GM19372 (cell line): ENCODE measurements at regions not wholly inside any gene's neighbourhood (a gene's known extent, or its start where the extent isn't known, plus 50 kb on each side); places are given as distances from the start of the nearest gene placed in this dataset.
A peak's percentile ranks its signal among the peaks of the same experiment; 100 is the strongest.

Experiments used
- ATAC-seq: cut with Tn5 transposase; IDR thresholded peaks from one replicate; pipeline ENCODE4 v1.9.1; 2021; ENCODE audit warnings: mild to moderate bottlenecking, low read depth, moderate library complexity; ENCODE audit not compliant: unreplicated experiment

GRCh38 chr17:55668312-55668920 lies 54.2 kb downstream of the TMEM100 start:
- no peak for ATAC-seq

DNA sequence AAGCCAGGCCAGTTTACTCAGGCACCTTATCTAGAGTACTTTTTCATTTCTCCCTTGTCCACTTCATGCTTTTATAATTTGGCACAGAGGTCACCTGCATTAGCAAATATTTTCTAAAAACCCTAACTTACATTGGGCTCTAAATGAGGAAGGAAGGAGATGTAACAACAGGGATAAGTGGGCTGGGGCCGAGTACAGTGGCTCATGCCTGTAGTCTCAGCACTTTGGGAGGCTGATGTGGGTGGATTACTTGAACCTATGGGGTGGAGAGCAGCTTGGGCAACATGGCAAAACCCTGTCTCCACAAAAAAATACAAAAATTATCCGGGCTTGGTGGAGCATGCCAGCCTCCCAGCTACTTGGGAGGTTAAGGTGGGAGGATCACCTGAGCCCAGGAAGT lies 55.9 kb downstream of the TMEM100 start:
- no peak for ATAC-seq

- peak; percentile 95 for ATAC-seq
These were observed 58.4 kb downstream of the TMEM100 start for GRCh38 chr17:55664287-55664686.

GRCh38 chr17:55663400-55663799 lies 59.3 kb downstream of the TMEM100 start:
- no peak for ATAC-seq

GRCh38 chr17:55661963-55662834 lies 60.5 kb downstream of the TMEM100 start:
- ATAC-seq: no peak

DNA sequence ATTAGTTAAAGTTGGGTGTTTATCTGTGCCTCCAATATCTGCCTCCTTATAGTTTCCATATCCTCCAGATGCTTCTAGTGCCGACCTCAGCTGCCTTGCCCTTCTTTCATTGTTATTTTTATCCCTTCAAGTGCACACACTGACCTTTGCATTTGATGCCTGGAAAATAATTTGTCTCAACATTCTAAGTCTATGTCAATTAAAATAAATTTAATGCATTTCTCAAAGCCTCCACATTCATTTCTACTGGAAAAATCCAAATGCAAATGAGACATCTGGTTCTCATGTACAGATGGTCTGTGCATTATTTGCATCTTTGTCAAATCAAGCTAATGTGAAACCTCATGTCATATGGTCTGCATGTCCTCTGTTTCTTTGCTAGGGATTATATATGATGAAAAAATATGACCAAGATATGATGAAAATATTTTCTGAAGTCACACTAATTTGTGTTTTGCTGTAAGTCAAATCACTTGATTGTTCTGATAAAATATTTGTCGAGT lies 61.4 kb downstream of the TMEM100 start:
- ATAC-seq: no peak

GRCh38 chr17:55660178-55660886 lies 62.3 kb downstream of the TMEM100 start:
- no peak for ATAC-seq

GRCh38 chr17:55659661-55660060 lies 63.0 kb downstream of the TMEM100 start:
- ATAC-seq: no peak

- no peak for ATAC-seq
These were observed 66.9 kb downstream of the TMEM100 start for GRCh38 chr17:55655777-55656176.

DNA sequence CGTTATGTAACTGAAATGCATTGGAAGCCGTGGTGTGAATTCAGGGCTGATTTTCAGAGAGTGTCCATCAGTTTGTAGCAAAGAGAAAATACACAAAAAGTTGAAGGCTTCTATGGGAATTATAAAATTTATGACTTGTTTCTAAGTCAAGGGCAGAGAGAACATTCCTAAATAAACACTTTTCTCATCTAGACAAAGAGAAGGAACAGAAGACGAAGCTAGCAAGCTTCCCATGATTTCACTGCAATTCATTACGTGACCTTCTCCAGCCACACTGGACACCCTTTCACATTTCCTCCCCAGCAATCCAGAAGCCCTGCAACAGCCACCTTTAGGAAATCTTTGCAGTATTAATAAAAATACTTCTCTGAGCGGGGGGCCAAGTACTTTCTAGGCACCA lies 67.8 kb downstream of the TMEM100 start:
- ATAC-seq: no peak

- ATAC-seq: no peak
These were observed 68.6 kb downstream of the TMEM100 start for GRCh38 chr17:55654022-55654421.

DNA sequence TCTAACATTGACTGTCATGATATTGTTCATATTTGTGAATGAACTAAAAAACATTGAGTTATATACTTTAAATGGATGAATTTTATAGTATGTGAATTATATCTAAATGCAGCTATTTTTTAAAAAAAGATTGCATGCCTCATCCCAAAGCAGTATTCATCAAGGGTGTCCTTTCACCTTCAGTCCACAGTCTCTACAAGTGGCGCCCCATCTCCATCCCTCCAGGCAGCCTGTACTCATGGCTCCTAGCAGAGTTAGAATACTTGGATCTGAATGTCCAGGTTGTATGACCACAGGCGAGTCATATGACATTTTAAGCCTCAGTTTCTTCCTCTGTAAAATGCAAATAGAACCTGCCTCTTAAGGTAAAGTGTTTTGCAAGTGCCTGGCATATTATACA lies 69.8 kb downstream of the TMEM100 start:
- no peak for ATAC-seq

DNA sequence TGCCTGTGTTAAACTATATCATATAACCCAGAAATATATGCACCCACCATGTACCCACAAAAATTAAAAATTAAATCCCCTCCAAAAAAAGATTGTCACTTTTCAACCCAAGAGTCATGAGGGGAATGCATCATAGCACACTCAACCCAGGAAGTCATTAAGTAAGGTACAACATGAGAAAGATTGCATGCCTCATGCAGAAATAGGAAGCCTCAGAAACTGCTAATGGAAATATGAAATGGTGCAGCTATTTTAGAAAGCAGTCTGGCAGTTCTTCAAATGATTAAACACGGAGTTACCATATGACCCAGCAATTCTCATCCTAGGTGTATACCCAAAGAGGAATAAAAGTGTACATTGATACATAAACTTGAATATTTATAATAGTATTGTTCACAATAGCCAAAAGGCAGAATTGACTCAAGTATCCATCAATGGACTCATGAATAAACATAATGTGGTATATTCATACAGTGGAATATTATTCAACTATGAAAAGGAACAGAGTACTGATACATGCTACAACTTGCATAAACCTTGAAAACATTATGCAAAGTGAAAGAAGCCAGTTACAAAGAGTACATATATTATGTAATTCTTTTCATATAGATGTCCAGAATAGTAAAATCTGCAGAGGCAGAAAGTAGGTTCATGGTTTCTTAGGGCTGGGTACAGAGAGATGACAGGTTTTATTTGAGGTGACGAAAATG lies 70.4 kb downstream of the TMEM100 start:
- ATAC-seq: peak; percentile 65

DNA sequence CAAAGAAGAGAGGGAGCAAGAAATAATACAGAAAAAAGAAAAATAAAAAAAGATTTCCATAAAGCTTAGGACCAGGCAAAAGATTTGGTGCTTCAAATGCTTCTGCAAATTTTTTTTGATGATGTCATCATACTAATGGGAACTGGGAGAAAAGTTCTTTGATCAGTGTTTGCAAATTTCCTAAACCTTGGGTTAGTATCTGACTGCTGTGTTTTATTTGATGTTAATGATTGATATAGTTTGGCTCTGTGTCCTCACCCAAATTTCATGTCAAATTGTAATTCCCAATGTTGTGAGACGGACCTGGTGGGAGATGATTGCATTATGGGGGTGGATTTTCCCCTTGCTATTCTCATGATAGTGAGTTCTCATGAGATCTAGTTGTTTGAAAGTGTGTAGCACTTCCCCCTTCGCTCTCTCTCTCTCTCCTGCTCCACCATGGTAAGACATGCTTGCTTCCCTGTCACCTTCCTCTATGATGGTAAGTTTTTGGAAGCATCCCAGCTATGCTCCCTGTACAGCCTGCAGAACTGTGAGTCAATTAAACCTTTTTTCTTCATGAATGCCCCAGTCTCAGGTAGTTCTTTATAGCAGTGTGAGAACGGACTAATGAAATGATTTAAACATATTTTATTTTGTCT lies 72.6 kb downstream of the TMEM100 start:
- ATAC-seq: no peak

DNA sequence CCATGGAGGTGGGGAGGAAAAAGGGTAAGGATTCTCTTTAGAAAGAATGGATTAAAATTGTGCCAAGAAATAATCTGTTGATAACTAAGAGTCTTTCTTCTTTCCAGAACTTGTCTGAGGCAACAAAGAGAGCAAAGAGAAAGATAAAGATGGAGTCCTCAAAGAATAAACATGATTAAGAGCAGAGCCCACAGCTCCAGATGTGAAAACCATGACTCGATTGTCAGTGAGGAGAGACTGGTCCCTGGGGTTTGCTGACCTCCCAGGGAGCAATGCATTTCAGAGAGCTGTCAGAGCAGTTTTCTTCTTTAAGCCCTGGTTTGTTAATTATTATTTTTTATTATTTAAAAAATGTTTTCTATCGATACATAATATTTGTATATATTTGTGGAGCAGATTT lies 74.6 kb downstream of the TMEM100 start:
- no peak for ATAC-seq

- ATAC-seq: no peak
These were observed 77.3 kb downstream of the TMEM100 start for GRCh38 chr17:55645361-55645760.

GRCh38 chr17:55644346-55644745 lies 78.3 kb downstream of the TMEM100 start:
- no peak for ATAC-seq

DNA sequence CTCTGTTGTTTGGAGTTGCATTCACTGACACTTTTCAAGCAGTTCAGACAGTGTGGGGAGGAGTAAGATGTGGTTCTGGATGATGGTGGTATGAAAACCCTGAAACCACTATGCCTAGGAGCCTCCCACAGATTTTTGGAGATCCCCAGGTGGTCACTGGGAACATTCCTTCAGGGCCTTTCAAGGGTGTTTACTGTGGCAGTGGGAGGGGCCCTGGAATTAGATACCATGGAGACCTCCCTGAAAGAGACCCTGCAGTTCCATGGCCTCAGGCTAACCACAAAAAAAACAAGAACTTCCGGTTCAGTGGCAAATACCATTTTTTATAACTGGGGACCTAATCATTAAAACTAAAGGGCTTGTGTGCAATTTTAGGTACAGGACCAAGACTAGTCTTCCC lies 79.9 kb downstream of the TMEM100 start:
- ATAC-seq: no peak

- peak; percentile 68 for ATAC-seq
These were observed 81.0 kb downstream of the TMEM100 start for GRCh38 chr17:55641676-55642081.

GRCh38 chr17:55639096-55639495 lies 83.6 kb downstream of the TMEM100 start:
- ATAC-seq: no peak
